Middle frontal gyrus (tissue), 1 donor: ENCODE measurements at regions not wholly inside any gene's neighbourhood (a gene's known extent, or its start where the extent isn't known, plus 50 kb on each side); places are given as distances from the start of the nearest gene placed in this dataset.

Source experiments
- DNase-seq: peaks from one replicate; pipeline ENCODE4 v3.0.0-alpha.2; 2015; ENCODE audit warnings: low spot score; ENCODE audit errors: extremely low spot score

- no peak for DNase-seq
Measured at GRCh38 chr6:88359530-88360202, 193.5 kb upstream of the CNR1 start.

- DNase-seq: no peak
Measured at GRCh38 chr6:88358846-88359245, 192.7 kb upstream of the CNR1 start.

- no peak for DNase-seq
Measured at GRCh38 chr6:88349511-88349910, 183.4 kb upstream of the CNR1 start.

GRCh38 chr6:88342336-88342735 is 176.2 kb upstream of the CNR1 start:
- no peak for DNase-seq

- DNase-seq: no peak
Measured at GRCh38 chr6:88339761-88340160, 173.6 kb upstream of the CNR1 start.

- DNase-seq: no peak
Measured at GRCh38 chr6:88321306-88321705, 155.2 kb upstream of the CNR1 start.

- DNase-seq: no peak
Measured at GRCh38 chr6:88311561-88311960, 145.4 kb upstream of the CNR1 start.

- no peak for DNase-seq
Measured at GRCh38 chr6:88304520-88304919, 138.4 kb upstream of the CNR1 start.

GRCh38 chr6:88302769-88303225 is 136.7 kb upstream of the CNR1 start:
- DNase-seq: no peak

GRCh38 chr6:88301888-88302768 is 136.0 kb upstream of the CNR1 start:
- no peak for DNase-seq

GRCh38 chr6:88301256-88301655 is 135.1 kb upstream of the CNR1 start:
- DNase-seq: no peak

- DNase-seq: no peak
Measured at GRCh38 chr6:88298066-88298845, 132.1 kb upstream of the CNR1 start.

GRCh38 chr6:88296694-88297093 is 130.5 kb upstream of the CNR1 start:
- no peak for DNase-seq

GRCh38 chr6:88295663-88296062 is 129.5 kb upstream of the CNR1 start:
- no peak for DNase-seq

GRCh38 chr6:88294702-88295101 is 128.6 kb upstream of the CNR1 start:
- no peak for DNase-seq

- DNase-seq: no peak
Measured at GRCh38 chr6:88290411-88290810, 124.3 kb upstream of the CNR1 start.

GRCh38 chr6:88287696-88288095 is 121.5 kb upstream of the CNR1 start:
- no peak for DNase-seq

GRCh38 chr6:88276331-88276730 is 110.2 kb upstream of the CNR1 start:
- no peak for DNase-seq

GRCh38 chr6:88268508-88268907 is 102.4 kb upstream of the CNR1 start:
- no peak for DNase-seq

- no peak for DNase-seq
Measured at GRCh38 chr6:88266126-88266525, 100.0 kb upstream of the CNR1 start.

- no peak for DNase-seq
Measured at GRCh38 chr6:88263591-88263990, 97.4 kb upstream of the CNR1 start.

GRCh38 chr6:88262332-88262731 is 96.2 kb upstream of the CNR1 start:
- DNase-seq: no peak
